Hepatocyte (in vitro differentiated cells): ENCODE measurements at regions not wholly inside any gene's neighbourhood (a gene's known extent, or its start where the extent isn't known, plus 50 kb on each side); places are given as distances from the start of the nearest gene placed in this dataset.

Experiments
- DNase-seq: peaks from one replicate; pipeline ENCODE4 v3.0.0-alpha.2; 2016; ENCODE audit warnings: low spot score
- H2AFZ ChIP-seq: fragments of 200-600 bp; sonication (generic); 2 replicates; pipeline ENCODE4 v1.6.0; 2016; ENCODE audit warnings: antibody characterized with exemption, mild to moderate bottlenecking
- H3K27ac ChIP-seq: fragments of 200-600 bp; sonication (generic); 2 replicates; pipeline ENCODE4 v1.5.1; 2016; ENCODE audit warnings: mild to moderate bottlenecking
- H3K27me3 ChIP-seq: fragments of 200-600 bp; sonication (generic); 2 replicates; pipeline ENCODE4 v1.6.1; 2016
- H3K36me3 ChIP-seq: fragments of 200-600 bp; sonication (generic); replicated peaks from 2 replicates; pipeline ENCODE4 v1.5.1; 2016; ENCODE audit warnings: low read depth; ENCODE audit not compliant: insufficient read depth
- H3K4me1 ChIP-seq: fragments of 200-600 bp; sonication (generic); 2 replicates; pipeline ENCODE4 v1.5.1; 2016; ENCODE audit warnings: mild to moderate bottlenecking, moderate library complexity; ENCODE audit not compliant: insufficient read depth
- H3K4me2 ChIP-seq: fragments of 200-600 bp; sonication (generic); 2 replicates; pipeline ENCODE4 v1.6.0; 2016
- H3K4me3 ChIP-seq: fragments of 200-600 bp; sonication (generic); 2 replicates; pipeline ENCODE4 v1.5.1; 2016; ENCODE audit warnings: mild to moderate bottlenecking
- H3K79me2 ChIP-seq: fragments of 200-600 bp; sonication (generic); 2 replicates; pipeline ENCODE4 v1.6.0; 2017; ENCODE audit warnings: mild to moderate bottlenecking
- H3K9me2 ChIP-seq: fragments of 200-600 bp; sonication (generic); replicated peaks from 2 replicates; pipeline ENCODE4 v1.6.0; 2017; ENCODE audit warnings: mild to moderate bottlenecking; ENCODE audit not compliant: insufficient read depth
- H3K9me3 ChIP-seq: fragments of 200-600 bp; sonication (generic); 2 replicates; pipeline ENCODE4 v1.5.1; 2016; ENCODE audit warnings: low read depth, mild to moderate bottlenecking
- H4K20me1 ChIP-seq: fragments of 200-600 bp; sonication (generic); 2 replicates; pipeline ENCODE4 v1.6.0; 2016; ENCODE audit warnings: mild to moderate bottlenecking; ENCODE audit not compliant: insufficient read depth, poor library complexity, severe bottlenecking
- CTCF ChIP-seq: fragments of 200-600 bp; sonication (generic); IDR thresholded peaks from 2 replicates; pipeline ENCODE4 v1.5.1; 2016; ENCODE audit warnings: antibody characterized with exemption, mild to moderate bottlenecking; ENCODE audit not compliant: poor library complexity
- EZH2 ChIP-seq: fragments of 200-600 bp; sonication (generic); IDR thresholded peaks from 2 replicates; pipeline ENCODE4 v1.6.1; 2016; ENCODE audit warnings: antibody characterized with exemption, mild to moderate bottlenecking, borderline replicate concordance
- EZH2phosphoT487 ChIP-seq: fragments of 200-600 bp; sonication (generic); IDR thresholded peaks from one replicate; pipeline ENCODE4 v1.6.1; 2018; ENCODE audit warnings: antibody characterized with exemption, mild to moderate bottlenecking, low read depth, moderate library complexity; ENCODE audit not compliant: unreplicated experiment, severe bottlenecking
- WGBS: methylation state at CpG from one replicate; pipeline ENCODE4 v1.1.6; 2016; ENCODE audit warnings: low lambda C conversion rate; ENCODE audit errors: missing lambda C conversion rate; 5-methylcytosine and 5-hydroxymethylcytosine counted together

- no peak overlapping the region for H3K27ac ChIP-seq
- no peaks in the 10 kb centered on the region for H4K20me1 ChIP-seq
- no peak overlapping the region for H3K4me3 ChIP-seq
- H3K9me3 ChIP-seq = no peaks in the 10 kb centered on the region
- H3K4me2 ChIP-seq = no peak overlapping the region
- WGBS = 95% methylated on average over 3 of the region's 3 CpGs
- no peaks in the 10 kb centered on the region for H3K36me3 ChIP-seq
- H3K79me2 ChIP-seq = no peaks in the 10 kb centered on the region
- no peaks in the 10 kb centered on the region for H3K9me2 ChIP-seq
- no peak overlapping the region for H2AFZ ChIP-seq
- H3K27me3 ChIP-seq = no peaks in the 10 kb centered on the region
- no peaks in the 10 kb centered on the region for H3K4me1 ChIP-seq
- DNase-seq = no peak
- TF ChIP-seq EZH2phosphoT487 = no peak
- no peak for TF ChIP-seq CTCF
These were observed 51.6 kb upstream of the FIBIN start for GRCh38 chr11:26942356-26942755.

- H3K4me1 ChIP-seq = peaks cover 5% of the 10 kb centered on the region
- no peaks in the 10 kb centered on the region for H4K20me1 ChIP-seq
- H3K9me3 ChIP-seq = no peaks in the 10 kb centered on the region
- H2AFZ ChIP-seq = no peak overlapping the region
- H3K27me3 ChIP-seq = no peaks in the 10 kb centered on the region
- H3K79me2 ChIP-seq = no peaks in the 10 kb centered on the region
- no peak for DNase-seq
- no peak overlapping the region for H3K27ac ChIP-seq
- WGBS = 76% methylated on average over 3 of the region's 3 CpGs
- no peaks in the 10 kb centered on the region for H3K36me3 ChIP-seq
- no peaks in the 10 kb centered on the region for H3K9me2 ChIP-seq
- no peak overlapping the region for H3K4me2 ChIP-seq
- TF ChIP-seq EZH2 = no peak
- TF ChIP-seq EZH2phosphoT487 = no peak
- no peak for TF ChIP-seq CTCF
- no peak overlapping the region for H3K4me3 ChIP-seq
These were observed 50.3 kb upstream of the FIBIN start for GRCh38 chr11:26943636-26944035.
